ENCODE measurements at regions not wholly inside any gene's neighbourhood (a gene's known extent, or its start where the extent isn't known, plus 50 kb on each side); places are given as distances from the start of the nearest gene placed in this dataset.

DNA sequence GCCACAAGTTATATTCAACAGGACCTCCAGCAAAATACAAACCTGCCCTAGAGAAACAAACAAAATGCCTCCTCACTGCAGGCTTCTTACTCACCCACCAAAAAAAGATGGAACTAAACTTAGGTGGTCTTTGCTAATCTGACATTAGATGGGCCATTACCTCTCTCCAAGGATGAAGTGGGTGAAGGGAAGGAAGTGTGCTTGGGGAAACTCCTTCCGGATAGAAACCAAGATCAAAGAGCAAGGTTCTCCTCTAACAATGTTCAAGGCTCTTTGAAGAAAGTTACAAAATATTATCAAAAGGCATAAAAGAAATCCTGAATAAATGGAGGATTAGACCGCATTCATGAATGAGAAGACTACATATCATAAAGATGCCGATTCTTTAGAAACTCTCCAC is 187.5 kb downstream of the ADSS2 start:
- H3K27me3 ChIP-seq: no peaks in the 10 kb centered on the region
- TF ChIP-seq, protein P1, sequence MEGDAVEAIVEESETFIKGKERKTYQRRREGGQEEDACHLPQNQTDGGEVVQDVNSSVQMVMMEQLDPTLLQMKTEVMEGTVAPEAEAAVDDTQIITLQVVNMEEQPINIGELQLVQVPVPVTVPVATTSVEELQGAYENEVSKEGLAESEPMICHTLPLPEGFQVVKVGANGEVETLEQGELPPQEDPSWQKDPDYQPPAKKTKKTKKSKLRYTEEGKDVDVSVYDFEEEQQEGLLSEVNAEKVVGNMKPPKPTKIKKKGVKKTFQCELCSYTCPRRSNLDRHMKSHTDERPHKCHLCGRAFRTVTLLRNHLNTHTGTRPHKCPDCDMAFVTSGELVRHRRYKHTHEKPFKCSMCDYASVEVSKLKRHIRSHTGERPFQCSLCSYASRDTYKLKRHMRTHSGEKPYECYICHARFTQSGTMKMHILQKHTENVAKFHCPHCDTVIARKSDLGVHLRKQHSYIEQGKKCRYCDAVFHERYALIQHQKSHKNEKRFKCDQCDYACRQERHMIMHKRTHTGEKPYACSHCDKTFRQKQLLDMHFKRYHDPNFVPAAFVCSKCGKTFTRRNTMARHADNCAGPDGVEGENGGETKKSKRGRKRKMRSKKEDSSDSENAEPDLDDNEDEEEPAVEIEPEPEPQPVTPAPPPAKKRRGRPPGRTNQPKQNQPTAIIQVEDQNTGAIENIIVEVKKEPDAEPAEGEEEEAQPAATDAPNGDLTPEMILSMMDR (IDR thresholded peaks at IDR 0.05): no peak
- H3K27ac ChIP-seq: no peak overlapping the region
- no peaks in the 10 kb centered on the region for H3K4me1 ChIP-seq
- DNase-seq: no peak
- H3K36me3 ChIP-seq: no peaks in the 10 kb centered on the region
- no peak for ATAC-seq
- intact Hi-C loops (cut with DNase I): no loop called here
- H3K9me3 ChIP-seq: no peaks in the 10 kb centered on the region
- no peak overlapping the region for H3K4me3 ChIP-seq

DNA sequence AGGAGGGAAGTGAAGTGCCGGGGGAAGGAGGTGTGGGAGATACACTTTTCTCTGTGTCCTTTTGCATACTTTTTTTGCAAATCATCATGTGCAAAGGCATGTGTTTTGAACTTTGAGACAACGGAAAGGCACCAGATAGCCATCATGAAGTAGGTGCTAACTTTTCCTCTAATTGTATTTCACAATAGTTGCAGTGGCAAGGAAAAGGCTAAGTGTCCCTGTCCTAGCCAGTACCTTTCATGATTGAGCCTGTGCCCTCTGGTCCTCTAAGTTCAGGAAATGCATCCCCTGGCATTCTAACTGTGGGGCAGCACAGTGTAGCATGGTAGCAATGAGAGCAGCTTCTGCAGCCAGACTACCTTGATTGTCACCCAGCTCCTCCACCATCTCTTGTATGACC is 186.2 kb downstream of the ADSS2 start:
- Histone ChIP-seq H3K27me3 (no peaks in the 10 kb centered on the region), H3K9me3 (no peaks in the 10 kb centered on the region), H3K27ac (no peak overlapping the region), H3K36me3 (no peaks in the 10 kb centered on the region), H3K4me1 (no peaks in the 10 kb centered on the region), H3K4me3 (no peak overlapping the region)
- TF ChIP-seq, protein P1 (IDR thresholded peaks at IDR 0.05): no peak
- DNase-seq (no peak), ATAC-seq (no peak)
- intact Hi-C loops (cut with DNase I): no loop called here

DNA sequence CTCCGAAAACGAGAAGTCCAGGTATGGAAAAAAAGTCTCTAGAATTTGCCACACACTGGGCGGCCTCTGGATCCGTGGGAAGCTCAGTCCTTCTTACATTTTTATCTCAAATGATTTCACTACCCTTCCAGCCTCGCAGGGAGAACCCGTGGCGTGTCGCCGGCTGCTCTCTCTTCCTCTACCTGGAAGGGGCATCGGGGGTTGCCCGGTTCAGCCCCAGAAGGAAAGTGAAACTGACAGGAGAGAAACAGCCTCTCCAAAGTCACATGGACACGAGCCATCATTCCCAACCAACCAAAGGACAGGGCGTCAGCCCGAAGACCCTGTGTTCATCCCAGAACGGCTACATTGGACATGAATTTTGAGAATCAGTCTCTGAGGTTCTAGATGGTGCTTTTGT is 182.5 kb downstream of the ADSS2 start:
- TF ChIP-seq, protein P1 (IDR thresholded peaks at IDR 0.05): no peak
- Histone ChIP-seq H3K36me3 (no peaks in the 10 kb centered on the region), H3K27me3 (no peaks in the 10 kb centered on the region), H3K4me3 (no peak overlapping the region), H3K4me1 (no peaks in the 10 kb centered on the region), H3K9me3 (no peaks in the 10 kb centered on the region), H3K27ac (no peak overlapping the region)
- intact Hi-C loops (cut with DNase I): no loop called here
- no peak for ATAC-seq
- no peak for DNase-seq

DNA sequence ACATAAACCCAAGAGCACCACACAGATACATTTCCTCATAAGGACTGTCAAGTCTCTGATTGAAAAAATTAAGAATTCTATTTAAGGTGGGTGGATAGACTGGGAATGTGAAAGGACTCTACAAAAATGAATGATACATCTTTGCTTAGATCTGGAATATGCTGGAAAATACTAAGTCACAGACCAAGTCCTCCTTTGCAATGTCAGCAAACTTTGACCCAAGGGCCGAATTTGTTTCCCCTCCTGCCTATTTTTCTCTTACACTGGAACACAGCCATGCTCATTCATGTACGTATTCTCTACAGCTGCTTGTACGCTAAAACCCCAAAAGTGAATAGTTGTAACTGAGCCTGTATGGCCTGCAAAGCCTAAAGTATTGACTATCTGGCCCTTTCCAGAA is 180.7 kb downstream of the ADSS2 start:
- ATAC-seq (no peak), DNase-seq (no peak)
- no peaks in the 10 kb centered on the region for H3K9me3 ChIP-seq
- H3K4me1 ChIP-seq: no peaks in the 10 kb centered on the region
- no peak overlapping the region for H3K27ac ChIP-seq
- intact Hi-C loops (cut with DNase I): loop anchor here (10.0 kb wide), 1 partner anchor 926 kb away; no protein-coding TSS in a partner anchor
- no peak overlapping the region for H3K4me3 ChIP-seq
- H3K36me3 ChIP-seq: no peaks in the 10 kb centered on the region
- no peaks in the 10 kb centered on the region for H3K27me3 ChIP-seq
- TF ChIP-seq, protein P1 (IDR thresholded peaks at IDR 0.05): no peak

DNA sequence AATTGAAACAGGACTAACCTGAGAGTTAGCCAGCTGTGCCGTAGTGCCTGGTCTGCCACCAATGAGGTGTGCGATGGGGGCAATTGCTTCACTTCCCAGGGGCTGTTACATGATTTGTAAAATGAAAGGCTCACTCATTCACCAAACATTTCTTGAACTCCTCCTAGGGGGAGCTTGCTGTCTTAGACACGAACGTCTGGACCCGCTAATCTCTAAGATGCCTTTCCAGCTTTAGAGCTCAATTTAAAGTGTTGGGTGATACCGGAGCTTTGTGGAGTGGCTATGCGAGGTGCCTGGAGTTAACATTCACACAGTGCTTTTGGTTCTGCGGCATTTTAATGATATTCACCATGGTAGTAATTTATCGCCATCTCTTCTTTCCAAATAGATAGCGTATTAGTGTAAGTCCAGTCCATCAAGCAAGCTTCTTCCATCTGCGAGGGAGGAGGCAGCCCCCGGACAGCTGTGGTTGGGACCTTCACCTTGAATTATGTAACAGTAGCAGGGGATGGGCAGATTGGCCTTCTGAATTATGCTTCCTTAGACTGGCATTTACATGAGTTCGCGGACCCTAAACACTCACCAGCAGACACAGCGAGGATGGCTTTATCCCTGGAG is 179.9 kb downstream of the ADSS2 start:
- no peaks in the 10 kb centered on the region for H3K27me3 ChIP-seq
- H3K36me3 ChIP-seq: no peaks in the 10 kb centered on the region
- ATAC-seq: no peak
- TF ChIP-seq, protein P1 (IDR thresholded peaks at IDR 0.05): no peak
- H3K4me1 ChIP-seq: no peaks in the 10 kb centered on the region
- no peak overlapping the region for H3K27ac ChIP-seq
- DNase-seq: peak; percentile 18
- intact Hi-C loops (cut with DNase I): loop anchor here (10.0 kb wide), 1 partner anchor 927 kb away; no protein-coding TSS in a partner anchor
- no peak overlapping the region for H3K4me3 ChIP-seq
- no peaks in the 10 kb centered on the region for H3K9me3 ChIP-seq

Data from upper lobe of right lung (tissue), 1 donor.